AG04450 (cell line): ENCODE measurements at regions not wholly inside any gene's neighbourhood (a gene's known extent, or its start where the extent isn't known, plus 50 kb on each side); places are given as distances from the start of the nearest gene placed in this dataset. TPM values are rescaled to one million over a fixed set of nuclear protein-coding genes. Genes with fewer than 3 reads are reported as not detected.
"Not testable (repeated sequence)": the region's sequence is repeated elsewhere in the genome, so short reads cannot be mapped to it uniquely, and the experiment has no call there.

ENCODE experiments used
- CTCF ChIA-PET: fragments of 300-600, 350-600 bp; formaldehyde crosslinking; extraction: SDS; loops from one replicate; lab custom pipeline; 2022; ENCODE audit warnings: antibody characterized with exemption, inconsistent platforms; lab: Charles Lee
- POLR2A ChIA-PET: fragments of 350-600 bp; formaldehyde crosslinking; extraction: SDS; loops from one replicate; lab custom pipeline; 2021; ENCODE audit warnings: antibody characterized with exemption, inconsistent platforms; lab: Yijun Ruan, JAX
- DNase-seq: peaks from one replicate; pipeline ENCODE4 v3.0.0-alpha.2; 2011; ENCODE audit warnings: low read depth, low spot score
- H3K27ac ChIP-seq: one replicate; pipeline ENCODE4 v1.5.1; 2012; ENCODE audit warnings: low read depth, low read length, control low read depth
- H3K27me3 ChIP-seq: one replicate; pipeline ENCODE4 v1.6.0; 2012; ENCODE audit warnings: low read length; ENCODE audit not compliant: control insufficient read depth, insufficient read depth
- H3K4me3 ChIP-seq: 2 replicates; pipeline ENCODE4 v1.5.1; 2011; ENCODE audit warnings: mild to moderate bottlenecking, low read depth, low read length, control low read depth
- H3K9me3 ChIP-seq: 2 replicates; pipeline ENCODE4 v1.5.1; 2012; ENCODE audit warnings: low read length; ENCODE audit not compliant: control insufficient read depth, insufficient read depth
- CTCF ChIP-seq: IDR thresholded peaks from 2 replicates; pipeline ENCODE4 v1.5.1; 2011; ENCODE audit warnings: low read depth, low read length, control low read depth, inconsistent platforms
- small RNA-seq: library from RNA; depleted of rRNA; stranded (forward); fragments of <200 nt; gene quantifications from one replicate; pipeline ENCODE3, GENCODE V24; 2012; ENCODE audit warnings: low read depth; ENCODE audit not compliant: insufficient read length

GRCh38 chr2:106257830-106258229 lies 63.7 kb upstream of the UXS1 start:
- ChIA-PET CTCF (no interaction called here), POLR2A (no interaction called here)
- DNase-seq, result no peak
- H3K27ac ChIP-seq, result no peak overlapping the region
- no peak overlapping the region for H3K4me3 ChIP-seq
- no peaks in the 10 kb centered on the region for H3K27me3 ChIP-seq
- TF ChIP-seq CTCF, result no peak
- no peaks in the 10 kb centered on the region for H3K9me3 ChIP-seq

GRCh38 chr2:106257135-106257534 lies 63.0 kb upstream of the UXS1 start:
- CTCF ChIA-PET, result interaction anchor here (0.7 kb wide), 1 partner anchor 16 kb away, joined by 6 read pairs; no protein-coding TSS in a partner anchor
- POLR2A ChIA-PET, result no interaction called here
- Histone ChIP-seq H3K27me3 (no peaks in the 10 kb centered on the region), H3K27ac (no peak overlapping the region), H3K9me3 (no peaks in the 10 kb centered on the region), H3K4me3 (no peak overlapping the region)
- TF ChIP-seq CTCF, result no peak
- DNase-seq, result no peak

GRCh38 chr2:106249157-106249828 lies 55.2 kb upstream of the UXS1 start:
- H3K9me3 ChIP-seq, DNase-seq, H3K27me3 ChIP-seq, POLR2A ChIA-PET, H3K27ac ChIP-seq, CTCF ChIA-PET, H3K4me3 ChIP-seq: not testable (repeated sequence)

- CTCF ChIA-PET, H3K27ac ChIP-seq, H3K27me3 ChIP-seq, POLR2A ChIA-PET, H3K9me3 ChIP-seq, H3K4me3 ChIP-seq, DNase-seq: not testable (repeated sequence)
Observed at GRCh38 chr2:106248548-106249151, 54.5 kb upstream of the UXS1 start.

Small RNA genes in the stretch of these regions (small RNA-seq; reads per million reads assigned to genes)
- gene AC114755.3, result not detected
